H1 (cell line): ENCODE measurements at regions not wholly inside any gene's neighbourhood (a gene's known extent, or its start where the extent isn't known, plus 50 kb on each side); places are given as distances from the start of the nearest gene placed in this dataset.

Experiments used
- CEBPB ChIP-seq: IDR thresholded peaks from 2 replicates; pipeline ENCODE4 v1.6.1; 2012; ENCODE audit warnings: low read depth, low read length
- FOSL1 ChIP-seq: IDR thresholded peaks from 2 replicates; pipeline ENCODE4 v1.6.1; 2011; ENCODE audit warnings: mild to moderate bottlenecking, low read depth, low read length, moderate library complexity; ENCODE audit not compliant: insufficient read depth
- GTF2F1 ChIP-seq: IDR thresholded peaks from 2 replicates; pipeline ENCODE4 v1.6.1; 2012; ENCODE audit warnings: low read depth, low read length, improper control_type of control experiment, borderline replicate concordance
- JUND ChIP-seq: IDR thresholded peaks from 2 replicates; pipeline ENCODE4 v1.6.1; 2011; ENCODE audit warnings: mild to moderate bottlenecking, improper control_type of control experiment, low read length
- MAFK ChIP-seq: IDR thresholded peaks from 2 replicates; pipeline ENCODE4 v1.6.1; 2012; ENCODE audit warnings: low read depth, mild to moderate bottlenecking, improper control_type of control experiment, low read length
- POLR2A ChIP-seq, 2 experiments: IDR thresholded peaks; 1 replicate in 1 of 2; 2 replicates in 1 of 2; pipeline ENCODE4 v1.6.1; 2011; ENCODE audit warnings: low read depth in 2 of 2, low read length in 2 of 2, mild to moderate bottlenecking in 2 of 2; ENCODE audit errors: control extremely low read depth in 1 of 2
- RFX5 ChIP-seq: IDR thresholded peaks from 2 replicates; pipeline ENCODE4 v1.6.1; 2011; ENCODE audit warnings: low read depth, low read length, improper control_type of control experiment, borderline replicate concordance
- RXRA ChIP-seq: IDR thresholded peaks from 2 replicates; pipeline ENCODE4 v1.6.1; 2011; ENCODE audit warnings: low read depth, mild to moderate bottlenecking, low read length, moderate library complexity; ENCODE audit not compliant: insufficient read depth
- YY1 ChIP-seq: IDR thresholded peaks from 2 replicates; pipeline ENCODE4 v1.6.1; 2011; ENCODE audit warnings: low read depth, mild to moderate bottlenecking, low read length
- ZNF274 ChIP-seq: IDR thresholded peaks from 2 replicates; pipeline ENCODE4 v1.7.0; 2012; ENCODE audit warnings: low read length, borderline replicate concordance; ENCODE audit errors: extremely low read depth
- TF ChIP-seq, protein P1 (sequence below), 3 experiments: IDR thresholded peaks; 1 replicate in 2 of 3; 2 replicates in 1 of 3; pipeline versions ENCODE4 v1.5.1 to v1.6.1; 2011; ENCODE audit warnings: low read length in 3 of 3, mild to moderate bottlenecking in 3 of 3, inconsistent platforms in 2 of 3, low read depth in 1 of 3, moderate library complexity in 1 of 3; ENCODE audit not compliant: insufficient read depth in 1 of 3; ENCODE audit errors: control extremely low read depth in 1 of 3
- TF ChIP-seq, protein P2 (sequence below): IDR thresholded peaks from 2 replicates; pipeline ENCODE4 v1.6.1; 2011; ENCODE audit warnings: low read depth, mild to moderate bottlenecking, low read length; ENCODE audit not compliant: insufficient read depth
- TF ChIP-seq, protein P3 (sequence below): IDR thresholded peaks from 2 replicates; pipeline ENCODE4 v1.6.1; 2011; ENCODE audit warnings: low read length, improper control_type of control experiment

DNA sequence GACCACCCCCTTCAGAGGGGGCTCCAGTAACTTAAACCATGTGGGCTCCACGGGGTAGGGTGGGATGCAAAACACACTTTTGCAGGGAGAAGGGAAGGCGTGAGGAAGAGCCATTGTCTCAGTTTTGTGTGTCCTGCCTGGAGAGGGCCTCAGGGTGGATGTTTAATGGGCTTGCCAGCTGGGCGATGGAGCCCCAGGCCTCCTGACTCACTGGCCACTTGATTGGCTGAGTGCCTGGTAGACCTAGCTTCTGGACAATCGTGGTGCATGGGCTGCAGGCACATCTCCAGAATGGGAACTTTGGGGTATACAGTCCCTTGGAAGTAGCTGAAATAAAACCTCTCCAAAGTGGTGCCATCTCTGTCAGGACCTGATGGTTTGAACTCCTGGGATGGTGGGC, 118.3 kb upstream of the MRPS22 start:
- TF ChIP-seq, protein P1, sequence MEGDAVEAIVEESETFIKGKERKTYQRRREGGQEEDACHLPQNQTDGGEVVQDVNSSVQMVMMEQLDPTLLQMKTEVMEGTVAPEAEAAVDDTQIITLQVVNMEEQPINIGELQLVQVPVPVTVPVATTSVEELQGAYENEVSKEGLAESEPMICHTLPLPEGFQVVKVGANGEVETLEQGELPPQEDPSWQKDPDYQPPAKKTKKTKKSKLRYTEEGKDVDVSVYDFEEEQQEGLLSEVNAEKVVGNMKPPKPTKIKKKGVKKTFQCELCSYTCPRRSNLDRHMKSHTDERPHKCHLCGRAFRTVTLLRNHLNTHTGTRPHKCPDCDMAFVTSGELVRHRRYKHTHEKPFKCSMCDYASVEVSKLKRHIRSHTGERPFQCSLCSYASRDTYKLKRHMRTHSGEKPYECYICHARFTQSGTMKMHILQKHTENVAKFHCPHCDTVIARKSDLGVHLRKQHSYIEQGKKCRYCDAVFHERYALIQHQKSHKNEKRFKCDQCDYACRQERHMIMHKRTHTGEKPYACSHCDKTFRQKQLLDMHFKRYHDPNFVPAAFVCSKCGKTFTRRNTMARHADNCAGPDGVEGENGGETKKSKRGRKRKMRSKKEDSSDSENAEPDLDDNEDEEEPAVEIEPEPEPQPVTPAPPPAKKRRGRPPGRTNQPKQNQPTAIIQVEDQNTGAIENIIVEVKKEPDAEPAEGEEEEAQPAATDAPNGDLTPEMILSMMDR (IDR thresholded peaks at IDR 0.05; ENCODE audit: control extremely low read depth in 1 of 3, insufficient read depth in 1 of 3, low read depth in 1 of 3, low read length in 3 of 3) = no peak
- no peak for TF ChIP-seq POLR2A (IDR thresholded peaks at IDR 0.05; ENCODE audit: control extremely low read depth in 1 of 2, low read depth in 2 of 2, low read length in 2 of 2)
- TF ChIP-seq FOSL1 = no peak
- TF ChIP-seq GTF2F1 = no peak
- no peak for TF ChIP-seq JUND
- no peak for TF ChIP-seq ZNF274
- TF ChIP-seq, protein P2, sequence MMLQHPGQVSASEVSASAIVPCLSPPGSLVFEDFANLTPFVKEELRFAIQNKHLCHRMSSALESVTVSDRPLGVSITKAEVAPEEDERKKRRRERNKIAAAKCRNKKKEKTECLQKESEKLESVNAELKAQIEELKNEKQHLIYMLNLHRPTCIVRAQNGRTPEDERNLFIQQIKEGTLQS = no peak
- TF ChIP-seq, protein P3, sequence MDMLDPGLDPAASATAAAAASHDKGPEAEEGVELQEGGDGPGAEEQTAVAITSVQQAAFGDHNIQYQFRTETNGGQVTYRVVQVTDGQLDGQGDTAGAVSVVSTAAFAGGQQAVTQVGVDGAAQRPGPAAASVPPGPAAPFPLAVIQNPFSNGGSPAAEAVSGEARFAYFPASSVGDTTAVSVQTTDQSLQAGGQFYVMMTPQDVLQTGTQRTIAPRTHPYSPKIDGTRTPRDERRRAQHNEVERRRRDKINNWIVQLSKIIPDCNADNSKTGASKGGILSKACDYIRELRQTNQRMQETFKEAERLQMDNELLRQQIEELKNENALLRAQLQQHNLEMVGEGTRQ = no peak
- TF ChIP-seq RFX5 = no peak
- no peak for TF ChIP-seq CEBPB
- TF ChIP-seq MAFK = no peak
- TF ChIP-seq YY1 = no peak
- TF ChIP-seq RXRA = no peak
